ENCODE measurements at regions not wholly inside any gene's neighbourhood (a gene's known extent, or its start where the extent isn't known, plus 50 kb on each side); places are given as distances from the start of the nearest gene placed in this dataset.

GRCh38 chr12:89782807-89783206 lies 74.2 kb upstream of the ATP2B1 start:
- no peak overlapping the region for H3K4me2 ChIP-seq (ENCODE audit: low read length)

GRCh38 chr12:89781946-89782550 lies 73.4 kb upstream of the ATP2B1 start:
- Histone ChIP-seq H3F3A (ENCODE audit: insufficient read depth, low read length, poor library complexity, severe bottlenecking) (no peaks in the 10 kb centered on the region), H3K27me3 (ENCODE audit: insufficient read depth, low read depth, low read length) (no peaks in the 10 kb centered on the region), H2AFZ (ENCODE audit: low read depth, low read length) (no peak overlapping the region), H3K9me3 (ENCODE audit: low read length) (peaks cover 7% of the 10 kb centered on the region), H3K9ac (ENCODE audit: low read length) (no peak overlapping the region), H4K20me1 (ENCODE audit: insufficient read depth) (no peaks in the 10 kb centered on the region), H3K9me2 (ENCODE audit: insufficient read depth, low read length) (no peaks in the 10 kb centered on the region), H3K27ac (ENCODE audit: low read length) (no peak overlapping the region), H3K79me2 (replicated peaks; ENCODE audit: insufficient read depth, low read length) (no peaks in the 10 kb centered on the region), H3K4me3 (ENCODE audit: low read length) (no peak overlapping the region), H3K4me2 (ENCODE audit: low read length) (no peak overlapping the region), H3K36me3 (ENCODE audit: insufficient read depth, low read length) (no peaks in the 10 kb centered on the region)
- no peak for TF ChIP-seq EZH2 (IDR thresholded peaks at IDR 0.05; ENCODE audit: borderline replicate concordance, insufficient read depth, low read length, poor library complexity, severe bottlenecking)
- TF ChIP-seq SMC3 (conservative IDR thresholded peaks at IDR 0.05; ENCODE audit: poor library complexity), result no peak
- no peak for TF ChIP-seq MXI1 (conservative IDR thresholded peaks at IDR 0.05; ENCODE audit: poor library complexity, severe bottlenecking)
- no peak for TF ChIP-seq TAF1 (IDR thresholded peaks at IDR 0.05; ENCODE audit: low read depth)
- TF ChIP-seq POLR2AphosphoS5 (IDR thresholded peaks at IDR 0.05), result no peak
- TF ChIP-seq CTCF (IDR thresholded peaks at IDR 0.05; ENCODE audit: poor library complexity, severe bottlenecking), result no peak
- no peak for TF ChIP-seq RAD21 (conservative IDR thresholded peaks at IDR 0.05)

More at GRCh38 chr12:89782807-89783206, 74.2 kb upstream of the ATP2B1 start:
- Histone ChIP-seq H3K27me3 (ENCODE audit: insufficient read depth, low read depth, low read length) (no peaks in the 10 kb centered on the region), H3K27ac (ENCODE audit: low read length) (no peak overlapping the region), H2AFZ (ENCODE audit: low read depth, low read length) (no peak overlapping the region), H3F3A (ENCODE audit: insufficient read depth, low read length, poor library complexity, severe bottlenecking) (no peaks in the 10 kb centered on the region), H4K20me1 (ENCODE audit: insufficient read depth) (no peaks in the 10 kb centered on the region), H3K36me3 (ENCODE audit: insufficient read depth, low read length) (no peaks in the 10 kb centered on the region), H3K9me2 (ENCODE audit: insufficient read depth, low read length) (no peaks in the 10 kb centered on the region), H3K79me2 (replicated peaks; ENCODE audit: insufficient read depth, low read length) (no peaks in the 10 kb centered on the region), H3K4me3 (ENCODE audit: low read length) (no peak overlapping the region), H3K9ac (ENCODE audit: low read length) (no peak overlapping the region), H3K9me3 (ENCODE audit: low read length) (peaks cover 7% of the 10 kb centered on the region)
- TF ChIP-seq MXI1 (conservative IDR thresholded peaks at IDR 0.05; ENCODE audit: poor library complexity, severe bottlenecking) (no peak), EZH2 (IDR thresholded peaks at IDR 0.05; ENCODE audit: borderline replicate concordance, insufficient read depth, low read length, poor library complexity, severe bottlenecking) (no peak), SMC3 (conservative IDR thresholded peaks at IDR 0.05; ENCODE audit: poor library complexity) (no peak), REST (IDR thresholded peaks at IDR 0.05; ENCODE audit: borderline replicate concordance) (no peak), RAD21 (conservative IDR thresholded peaks at IDR 0.05) (no peak), EP300 (conservative IDR thresholded peaks at IDR 0.05; ENCODE audit: poor library complexity, severe bottlenecking) (no peak), CTCF (IDR thresholded peaks at IDR 0.05; ENCODE audit: poor library complexity, severe bottlenecking) (no peak), TAF1 (IDR thresholded peaks at IDR 0.05; ENCODE audit: low read depth) (no peak), POLR2AphosphoS5 (IDR thresholded peaks at IDR 0.05) (no peak)

All from neural cell (in vitro differentiated cells).